K562 (cell line): ENCODE measurements at regions not wholly inside any gene's neighbourhood (a gene's known extent, or its start where the extent isn't known, plus 50 kb on each side); places are given as distances from the start of the nearest gene placed in this dataset.

Source experiments
- ATAC-seq: fragments of 200-7000 bp; cut with Tn5 transposase; 3 replicates; pipeline ENCODE4 v1.9.1; 2020; ENCODE audit warnings: moderate library complexity
- BruUV-seq: library from RNA; stranded (reverse); fragments of 400-500 nt; replicated peaks from 2 replicates; lab custom pipeline; 2021; lab: Mats Ljungman, UMichigan
- CTCF ChIA-PET: fragments of 300-600 bp; formaldehyde crosslinking; extraction: SDS; loops from one replicate; lab custom pipeline; 2021; ENCODE audit warnings: low intra/inter-chr PET ratio; lab: Yijun Ruan, JAX
- POLR2A ChIA-PET: fragments of 300-600, 350-650 bp; sonication (Branson Sonifier 250); formaldehyde crosslinking; extraction: SDS; loops from one replicate; lab custom pipeline; 2021; ENCODE audit warnings: antibody characterized with exemption, inconsistent platforms; lab: Yijun Ruan, JAX
- DNase-seq, 4 experiments: peaks; one replicate each; pipeline versions ENCODE4 v3.0.0 to v3.0.0-alpha.2; 2011 to 2018; ENCODE audit warnings: low spot score in 3 of 4, mixed read lengths in 3 of 4; ENCODE audit errors: extremely low read depth in 1 of 4
- FAIRE-seq: peaks from 2 replicates; lab custom pipeline; 2011; peaks lifted over from hg19 to GRCh38; lab: Jason Lieb, UNC
- H2AFZ ChIP-seq: 2 replicates; pipeline ENCODE4 v1.6.0; 2011; ENCODE audit warnings: low read depth, low read length, control low read depth, inconsistent platforms
- H3K27ac ChIP-seq: fragments of 200-600 bp; 3 replicates; pipeline ENCODE4 v1.8.0; 2011; ENCODE audit warnings: low read depth, mild to moderate bottlenecking, control low read depth, inconsistent platforms, low read length, moderate library complexity, mixed read lengths; ENCODE audit errors: extremely low read depth
- H3K27me3 ChIP-seq, 2 experiments: fragments of 300-600 bp in 1 of 2; 2 replicates in 1 of 2; 3 replicates in 1 of 2; pipeline versions ENCODE4 v1.6.0 to v1.8.0; 2011; ENCODE audit warnings: inconsistent platforms in 2 of 2, low read length in 2 of 2, mild to moderate bottlenecking in 1 of 2, mixed read lengths in 1 of 2, moderate library complexity in 1 of 2; ENCODE audit not compliant: control insufficient read depth in 2 of 2, insufficient read depth in 2 of 2
- H3K36me3 ChIP-seq: fragments of 300-600 bp; 3 replicates; pipeline ENCODE4 v1.8.0; 2011; ENCODE audit warnings: mild to moderate bottlenecking, low read length, inconsistent platforms; ENCODE audit not compliant: control insufficient read depth, insufficient read depth
- H3K4me1 ChIP-seq, 2 experiments: fragments of 200-600 bp in 1 of 2; replicated peaks in 1 of 2; 2 replicates in 1 of 2; 3 replicates in 1 of 2; pipeline versions ENCODE4 v1.5.1 to v1.8.0; 2011; ENCODE audit warnings: inconsistent platforms in 2 of 2, low read length in 2 of 2, mild to moderate bottlenecking in 1 of 2, mixed read lengths in 1 of 2, moderate library complexity in 1 of 2; ENCODE audit not compliant: control insufficient read depth in 2 of 2, insufficient read depth in 2 of 2
- H3K4me2 ChIP-seq: 2 replicates; pipeline ENCODE4 v1.6.1; 2011; ENCODE audit warnings: low read length, control low read depth, inconsistent platforms, mixed read lengths; ENCODE audit not compliant: insufficient read depth
- H3K4me3 ChIP-seq: fragments of 200-600 bp; sonication (generic), shearing (Covaris generic); 2 replicates; pipeline ENCODE4 v1.5.1; 2016; ENCODE audit warnings: control low read depth, inconsistent platforms
- H3K79me2 ChIP-seq: fragments of 200-600 bp; 3 replicates; pipeline ENCODE4 v1.8.0; 2011; ENCODE audit warnings: low read length, inconsistent platforms; ENCODE audit not compliant: control insufficient read depth, insufficient read depth
- H3K9ac ChIP-seq, 2 experiments: 2 replicates each; pipeline versions ENCODE4 v1.6.0 to v1.6.1; 2011; ENCODE audit warnings: low read depth in 2 of 2, low read length in 2 of 2, control low read depth in 1 of 2, inconsistent platforms in 1 of 2, mild to moderate bottlenecking in 1 of 2, mixed read lengths in 1 of 2; ENCODE audit not compliant: insufficient read depth in 1 of 2
- H3K9me1 ChIP-seq: one replicate; pipeline ENCODE4 v1.6.0; 2011; ENCODE audit warnings: inconsistent platforms, mild to moderate bottlenecking, low read length, moderate library complexity; ENCODE audit not compliant: control insufficient read depth, insufficient read depth
- H3K9me3 ChIP-seq: replicated peaks from 2 replicates; pipeline ENCODE4 v1.5.1; 2011; ENCODE audit warnings: low read depth, low read length, inconsistent platforms; ENCODE audit not compliant: control insufficient read depth, insufficient read depth
- H4K20me1 ChIP-seq: replicated peaks from 2 replicates; pipeline ENCODE4 v1.6.1; 2011; ENCODE audit warnings: low read length, inconsistent platforms, mixed read lengths; ENCODE audit not compliant: control insufficient read depth, insufficient read depth
- C11orf30 ChIP-seq: fragments of 450-650 bp; IDR thresholded peaks from 2 replicates; pipeline ENCODE4 v1.6.1; 2016; ENCODE audit warnings: low read depth, mild to moderate bottlenecking
- RCOR1 ChIP-seq, 2 experiments: IDR thresholded peaks; 2 replicates each; pipeline ENCODE4 v1.6.1; 2012; ENCODE audit warnings: low read depth in 2 of 2, low read length in 2 of 2, borderline replicate concordance in 1 of 2, improper control_type of control experiment in 1 of 2
- TOE1 ChIP-seq, 2 experiments: fragments of 450-650 bp in 1 of 2; sonication (generic) in 1 of 2; formaldehyde crosslinking in 1 of 2; IDR thresholded peaks; 2 replicates each; pipeline versions ENCODE4 v1.7.1 to v1.8.0; 2016 to 2022; ENCODE audit warnings: borderline replicate concordance in 2 of 2, mild to moderate bottlenecking in 2 of 2, antibody characterized with exemption in 1 of 2, inconsistent platforms in 1 of 2, low read depth in 1 of 2, missing genetic modification reagents in 1 of 2, moderate library complexity in 1 of 2
- U2AF1 ChIP-seq: fragments of 200-400 bp; formaldehyde crosslinking; optimal IDR thresholded peaks from 2 replicates; pipeline ENCODE3; 2017; ENCODE audit warnings: mild to moderate bottlenecking, low read depth, low read length, moderate library complexity
- ZNF143 ChIP-seq: sonication (generic); formaldehyde crosslinking; IDR thresholded peaks from 2 replicates; pipeline ENCODE4 v1.9.0; 2022; ENCODE audit warnings: mild to moderate bottlenecking, missing genetic modification reagents
- WGBS: fragments of 100-300 bp; shearing (Covaris generic); methylation state at CpG from one replicate; pipeline ENCODE4 v1.1.6; 2016; ENCODE audit warnings: low coverage, mixed read lengths; ENCODE audit not compliant: insufficient coverage; ENCODE audit errors: missing lambda C conversion rate; 5-methylcytosine and 5-hydroxymethylcytosine counted together
- in situ Hi-C: fragments of 300-500 bp; cut with MboI; formaldehyde crosslinking; loops from 4 replicates; pipeline ENCODE4 v1.15.0; 2018; ENCODE audit warnings: inconsistent platforms, mixed read lengths
- intact Hi-C: fragments of 100-400 bp; cut with micrococcal nuclease; formaldehyde crosslinking; loops from 2 replicates; pipeline ENCODE4 v1.14.2; 2022
- TF ChIP-seq, protein P1 (sequence below), 2 experiments: fragments of 450-650 bp; IDR thresholded peaks; 2 replicates each; pipeline ENCODE4 v1.6.1; 2018; ENCODE audit warnings: mild to moderate bottlenecking in 2 of 2, low read depth in 1 of 2; ENCODE audit not compliant: partially characterized antibody in 2 of 2
- TF ChIP-seq, protein P2 (sequence below): fragments of 250-450 bp; sonication (Bioruptor Pico); IDR thresholded peaks from 2 replicates; pipeline ENCODE4 v1.5.0; 2021
- TF ChIP-seq, protein P3 (sequence below): fragments of 450-650 bp; IDR thresholded peaks from 2 replicates; pipeline ENCODE4 v1.6.1; 2014; ENCODE audit warnings: low read depth, mild to moderate bottlenecking, moderate library complexity, borderline replicate concordance
- TF ChIP-seq, protein P4 (sequence below): fragments of 250-450 bp; sonication (Bioruptor Pico); IDR thresholded peaks from 2 replicates; pipeline ENCODE4 v1.5.0; 2020; ENCODE audit warnings: mild to moderate bottlenecking, borderline replicate concordance

DNA sequence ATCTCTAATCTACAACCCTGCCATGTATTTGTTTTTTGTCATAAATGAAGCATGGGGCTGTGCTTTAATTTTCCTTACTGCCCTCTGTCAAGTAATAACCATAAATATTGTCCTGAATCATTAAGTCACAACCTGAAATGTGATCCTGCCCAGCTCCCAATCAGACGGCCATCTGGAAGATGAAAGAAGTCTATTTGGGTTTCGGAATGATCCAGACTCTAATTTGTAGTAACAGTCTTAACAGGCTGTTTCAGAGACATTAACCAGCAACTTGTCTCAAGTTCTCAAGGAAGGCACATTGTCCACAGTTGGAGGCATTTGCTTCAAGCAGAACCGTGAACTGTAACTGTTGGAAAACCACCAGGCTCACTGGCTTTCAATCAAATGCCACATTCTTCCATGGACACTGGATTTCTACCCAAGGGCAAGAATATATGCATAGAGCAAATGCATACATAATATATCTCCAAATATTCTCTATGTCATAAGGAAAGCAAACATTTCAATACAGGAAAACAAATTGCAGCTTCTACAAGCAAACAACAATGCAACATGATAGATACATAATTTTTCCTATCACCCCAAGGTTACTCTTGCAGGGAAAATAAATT, 405.2 kb upstream of the NPVF start (continued):
- TF ChIP-seq C11orf30 (no peak), RCOR1 (IDR thresholded peaks at IDR 0.05; ENCODE audit: borderline replicate concordance in 1 of 2, low read depth in 2 of 2, low read length in 2 of 2) (no peak)
- TF ChIP-seq, protein P1, sequence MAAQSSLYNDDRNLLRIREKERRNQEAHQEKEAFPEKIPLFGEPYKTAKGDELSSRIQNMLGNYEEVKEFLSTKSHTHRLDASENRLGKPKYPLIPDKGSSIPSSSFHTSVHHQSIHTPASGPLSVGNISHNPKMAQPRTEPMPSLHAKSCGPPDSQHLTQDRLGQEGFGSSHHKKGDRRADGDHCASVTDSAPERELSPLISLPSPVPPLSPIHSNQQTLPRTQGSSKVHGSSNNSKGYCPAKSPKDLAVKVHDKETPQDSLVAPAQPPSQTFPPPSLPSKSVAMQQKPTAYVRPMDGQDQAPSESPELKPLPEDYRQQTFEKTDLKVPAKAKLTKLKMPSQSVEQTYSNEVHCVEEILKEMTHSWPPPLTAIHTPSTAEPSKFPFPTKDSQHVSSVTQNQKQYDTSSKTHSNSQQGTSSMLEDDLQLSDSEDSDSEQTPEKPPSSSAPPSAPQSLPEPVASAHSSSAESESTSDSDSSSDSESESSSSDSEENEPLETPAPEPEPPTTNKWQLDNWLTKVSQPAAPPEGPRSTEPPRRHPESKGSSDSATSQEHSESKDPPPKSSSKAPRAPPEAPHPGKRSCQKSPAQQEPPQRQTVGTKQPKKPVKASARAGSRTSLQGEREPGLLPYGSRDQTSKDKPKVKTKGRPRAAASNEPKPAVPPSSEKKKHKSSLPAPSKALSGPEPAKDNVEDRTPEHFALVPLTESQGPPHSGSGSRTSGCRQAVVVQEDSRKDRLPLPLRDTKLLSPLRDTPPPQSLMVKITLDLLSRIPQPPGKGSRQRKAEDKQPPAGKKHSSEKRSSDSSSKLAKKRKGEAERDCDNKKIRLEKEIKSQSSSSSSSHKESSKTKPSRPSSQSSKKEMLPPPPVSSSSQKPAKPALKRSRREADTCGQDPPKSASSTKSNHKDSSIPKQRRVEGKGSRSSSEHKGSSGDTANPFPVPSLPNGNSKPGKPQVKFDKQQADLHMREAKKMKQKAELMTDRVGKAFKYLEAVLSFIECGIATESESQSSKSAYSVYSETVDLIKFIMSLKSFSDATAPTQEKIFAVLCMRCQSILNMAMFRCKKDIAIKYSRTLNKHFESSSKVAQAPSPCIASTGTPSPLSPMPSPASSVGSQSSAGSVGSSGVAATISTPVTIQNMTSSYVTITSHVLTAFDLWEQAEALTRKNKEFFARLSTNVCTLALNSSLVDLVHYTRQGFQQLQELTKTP (IDR thresholded peaks at IDR 0.05; ENCODE audit: low read depth in 1 of 2, partially characterized antibody in 2 of 2), result no peak

DNA sequence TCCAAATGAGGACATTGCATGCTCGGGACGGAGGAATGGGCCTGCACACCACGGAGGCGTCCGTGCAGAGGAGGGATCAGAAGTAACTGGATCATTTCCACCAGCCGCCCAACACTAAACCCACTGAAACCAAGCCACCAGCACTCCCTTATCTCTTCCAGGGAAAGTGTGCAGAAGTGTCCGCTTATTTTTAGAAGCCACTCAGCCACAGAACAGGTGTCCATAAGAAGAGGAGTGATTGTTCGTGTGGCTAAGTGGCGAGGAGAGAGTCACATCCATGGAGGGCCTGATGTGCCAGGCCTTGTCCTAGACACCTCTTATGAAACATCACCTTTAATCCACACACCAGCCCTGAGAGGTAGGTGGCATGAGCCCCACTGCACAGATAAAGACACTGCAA, 407.9 kb upstream of the NPVF start:
- POLR2A ChIA-PET, result interaction anchor here (1.1 kb wide), 1 partner anchor 17 kb away, joined by 4 read pairs; no protein-coding TSS in a partner anchor
- TF ChIP-seq, protein P2, sequence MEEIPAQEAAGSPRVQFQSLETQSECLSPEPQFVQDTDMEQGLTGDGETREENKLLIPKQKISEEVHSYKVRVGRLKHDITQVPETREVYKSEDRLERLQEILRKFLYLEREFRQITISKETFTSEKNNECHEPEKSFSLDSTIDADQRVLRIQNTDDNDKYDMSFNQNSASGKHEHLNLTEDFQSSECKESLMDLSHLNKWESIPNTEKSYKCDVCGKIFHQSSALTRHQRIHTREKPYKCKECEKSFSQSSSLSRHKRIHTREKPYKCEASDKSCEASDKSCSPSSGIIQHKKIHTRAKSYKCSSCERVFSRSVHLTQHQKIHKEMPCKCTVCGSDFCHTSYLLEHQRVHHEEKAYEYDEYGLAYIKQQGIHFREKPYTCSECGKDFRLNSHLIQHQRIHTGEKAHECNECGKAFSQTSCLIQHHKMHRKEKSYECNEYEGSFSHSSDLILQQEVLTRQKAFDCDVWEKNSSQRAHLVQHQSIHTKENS (CRISPR knock-in tag), result no peak
- TF ChIP-seq, protein P3, sequence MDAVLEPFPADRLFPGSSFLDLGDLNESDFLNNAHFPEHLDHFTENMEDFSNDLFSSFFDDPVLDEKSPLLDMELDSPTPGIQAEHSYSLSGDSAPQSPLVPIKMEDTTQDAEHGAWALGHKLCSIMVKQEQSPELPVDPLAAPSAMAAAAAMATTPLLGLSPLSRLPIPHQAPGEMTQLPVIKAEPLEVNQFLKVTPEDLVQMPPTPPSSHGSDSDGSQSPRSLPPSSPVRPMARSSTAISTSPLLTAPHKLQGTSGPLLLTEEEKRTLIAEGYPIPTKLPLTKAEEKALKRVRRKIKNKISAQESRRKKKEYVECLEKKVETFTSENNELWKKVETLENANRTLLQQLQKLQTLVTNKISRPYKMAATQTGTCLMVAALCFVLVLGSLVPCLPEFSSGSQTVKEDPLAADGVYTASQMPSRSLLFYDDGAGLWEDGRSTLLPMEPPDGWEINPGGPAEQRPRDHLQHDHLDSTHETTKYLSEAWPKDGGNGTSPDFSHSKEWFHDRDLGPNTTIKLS, result no peak
- TF ChIP-seq, protein P4, sequence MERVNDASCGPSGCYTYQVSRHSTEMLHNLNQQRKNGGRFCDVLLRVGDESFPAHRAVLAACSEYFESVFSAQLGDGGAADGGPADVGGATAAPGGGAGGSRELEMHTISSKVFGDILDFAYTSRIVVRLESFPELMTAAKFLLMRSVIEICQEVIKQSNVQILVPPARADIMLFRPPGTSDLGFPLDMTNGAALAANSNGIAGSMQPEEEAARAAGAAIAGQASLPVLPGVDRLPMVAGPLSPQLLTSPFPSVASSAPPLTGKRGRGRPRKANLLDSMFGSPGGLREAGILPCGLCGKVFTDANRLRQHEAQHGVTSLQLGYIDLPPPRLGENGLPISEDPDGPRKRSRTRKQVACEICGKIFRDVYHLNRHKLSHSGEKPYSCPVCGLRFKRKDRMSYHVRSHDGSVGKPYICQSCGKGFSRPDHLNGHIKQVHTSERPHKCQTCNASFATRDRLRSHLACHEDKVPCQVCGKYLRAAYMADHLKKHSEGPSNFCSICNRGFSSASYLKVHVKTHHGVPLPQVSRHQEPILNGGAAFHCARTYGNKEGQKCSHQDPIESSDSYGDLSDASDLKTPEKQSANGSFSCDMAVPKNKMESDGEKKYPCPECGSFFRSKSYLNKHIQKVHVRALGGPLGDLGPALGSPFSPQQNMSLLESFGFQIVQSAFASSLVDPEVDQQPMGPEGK (CRISPR knock-in tag), result no peak
- TF ChIP-seq ZNF143 (no peak), TOE1 (IDR thresholded peaks at IDR 0.05; ENCODE audit: borderline replicate concordance) (no peak), TOE1 (CRISPR knock-in tag; IDR thresholded peaks at IDR 0.05; ENCODE audit: borderline replicate concordance, low read depth) (no peak), U2AF1 (no peak)

More for the DNA sequence above, 407.9 kb upstream of the NPVF start:
- no peaks in the 10 kb centered on the region; the same call in 1 of the 2 replicates for H4K20me1 ChIP-seq
- no peaks in the 10 kb centered on the region for H3K9me3 ChIP-seq
- no peak overlapping the region for H3K9ac ChIP-seq
- no peaks in the 10 kb centered on the region for H3K79me2 ChIP-seq
- WGBS, result 3% methylated on average over 9 of the region's 9 CpGs
- no peaks in the 10 kb centered on the region; a peak in 1 of 5 replicates for H3K4me1 ChIP-seq
- in situ Hi-C loops (no loop called here), intact Hi-C loops (no loop called here)
- no TSS peak for BruUV-seq
- FAIRE-seq, result no peak
- H3K4me3 ChIP-seq, result no peak overlapping the region
- no peak for ATAC-seq
- CTCF ChIA-PET, result no interaction called here
- H3K27ac ChIP-seq, result no peak overlapping the region
- peaks cover 3 to 8% of the 10 kb centered on the region in 2 experiments; a peak in 3 of 5 replicates for H3K27me3 ChIP-seq
- no peak overlapping the region for H3K4me2 ChIP-seq
- H2AFZ ChIP-seq, result no peak overlapping the region
- DNase-seq, result no peak
- H3K9me1 ChIP-seq, result no peaks in the 10 kb centered on the region
- no peaks in the 10 kb centered on the region for H3K36me3 ChIP-seq
